ENCODE measurements at regions not wholly inside any gene's neighbourhood (a gene's known extent, or its start where the extent isn't known, plus 50 kb on each side); places are given as distances from the start of the nearest gene placed in this dataset.

DNA sequence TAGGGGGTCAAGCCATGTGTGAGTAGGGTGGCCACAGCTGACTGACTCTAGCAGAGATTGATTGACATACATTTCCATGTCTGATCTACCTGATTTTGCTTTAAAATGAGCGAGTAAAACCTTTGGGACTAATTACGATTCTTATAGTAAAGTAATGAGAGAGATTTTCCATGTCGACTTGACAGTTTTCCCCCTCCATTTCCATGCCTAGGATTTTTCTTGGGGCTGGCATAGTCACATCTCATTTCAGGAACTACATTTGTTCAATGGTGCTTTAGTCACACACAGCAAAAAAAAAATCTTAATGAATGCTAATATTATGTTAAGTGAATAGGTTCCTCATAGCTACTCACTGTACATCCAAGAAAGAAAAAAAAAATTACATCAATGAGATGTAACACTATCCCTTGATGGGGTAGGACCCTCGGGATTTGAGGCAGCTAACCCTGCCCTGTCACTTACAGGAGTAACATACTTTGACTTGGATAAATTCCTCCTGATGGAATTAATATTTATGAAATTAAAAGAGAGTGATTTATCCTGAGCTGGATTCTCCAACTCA, 690.9 kb downstream of the TDRD15 start:
- H3K27me3 Mint-ChIP-seq (ENCODE audit: low read depth in 2 of 2): no peaks in the 10 kb centered on the region
- no peaks in the 10 kb centered on the region for H3K27me3 ChIP-seq (ENCODE audit: control insufficient read depth, insufficient read depth, low read length)
- H3K9me3 Mint-ChIP-seq: peaks cover 7 to 9% of the 10 kb centered on the region in 2 donors
- H3K4me1 ChIP-seq (ENCODE audit: control insufficient read depth, insufficient read depth, low read length): no peaks in the 10 kb centered on the region
- DNase-seq (no peak), ATAC-seq (no peak)
- no peak overlapping the region for H3K27ac ChIP-seq (ENCODE audit: low read length)
- H3K4me3 ChIP-seq (ENCODE audit: low read length): no peak overlapping the region
- H3K36me3 ChIP-seq (ENCODE audit: control insufficient read depth, insufficient read depth, low read length): no peaks in the 10 kb centered on the region
- intact Hi-C loops (cut with micrococcal nuclease): no loop called here
- H3K27ac Mint-ChIP-seq: no peak overlapping the region
- H3K36me3 Mint-ChIP-seq: no peaks in the 10 kb centered on the region
- no peaks in the 10 kb centered on the region for H3K9me3 ChIP-seq (ENCODE audit: control insufficient read depth, insufficient read depth, low read length)
- no peaks in the 10 kb centered on the region for H3K4me1 Mint-ChIP-seq
- no peak overlapping the region for H3K4me3 Mint-ChIP-seq
- no CpG with 5 or more reads among the region's 4 CpGs for WGBS (ENCODE audit: insufficient coverage)
- TF ChIP-seq, protein P1, sequence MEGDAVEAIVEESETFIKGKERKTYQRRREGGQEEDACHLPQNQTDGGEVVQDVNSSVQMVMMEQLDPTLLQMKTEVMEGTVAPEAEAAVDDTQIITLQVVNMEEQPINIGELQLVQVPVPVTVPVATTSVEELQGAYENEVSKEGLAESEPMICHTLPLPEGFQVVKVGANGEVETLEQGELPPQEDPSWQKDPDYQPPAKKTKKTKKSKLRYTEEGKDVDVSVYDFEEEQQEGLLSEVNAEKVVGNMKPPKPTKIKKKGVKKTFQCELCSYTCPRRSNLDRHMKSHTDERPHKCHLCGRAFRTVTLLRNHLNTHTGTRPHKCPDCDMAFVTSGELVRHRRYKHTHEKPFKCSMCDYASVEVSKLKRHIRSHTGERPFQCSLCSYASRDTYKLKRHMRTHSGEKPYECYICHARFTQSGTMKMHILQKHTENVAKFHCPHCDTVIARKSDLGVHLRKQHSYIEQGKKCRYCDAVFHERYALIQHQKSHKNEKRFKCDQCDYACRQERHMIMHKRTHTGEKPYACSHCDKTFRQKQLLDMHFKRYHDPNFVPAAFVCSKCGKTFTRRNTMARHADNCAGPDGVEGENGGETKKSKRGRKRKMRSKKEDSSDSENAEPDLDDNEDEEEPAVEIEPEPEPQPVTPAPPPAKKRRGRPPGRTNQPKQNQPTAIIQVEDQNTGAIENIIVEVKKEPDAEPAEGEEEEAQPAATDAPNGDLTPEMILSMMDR (IDR thresholded peaks at IDR 0.05): no peak

DNA sequence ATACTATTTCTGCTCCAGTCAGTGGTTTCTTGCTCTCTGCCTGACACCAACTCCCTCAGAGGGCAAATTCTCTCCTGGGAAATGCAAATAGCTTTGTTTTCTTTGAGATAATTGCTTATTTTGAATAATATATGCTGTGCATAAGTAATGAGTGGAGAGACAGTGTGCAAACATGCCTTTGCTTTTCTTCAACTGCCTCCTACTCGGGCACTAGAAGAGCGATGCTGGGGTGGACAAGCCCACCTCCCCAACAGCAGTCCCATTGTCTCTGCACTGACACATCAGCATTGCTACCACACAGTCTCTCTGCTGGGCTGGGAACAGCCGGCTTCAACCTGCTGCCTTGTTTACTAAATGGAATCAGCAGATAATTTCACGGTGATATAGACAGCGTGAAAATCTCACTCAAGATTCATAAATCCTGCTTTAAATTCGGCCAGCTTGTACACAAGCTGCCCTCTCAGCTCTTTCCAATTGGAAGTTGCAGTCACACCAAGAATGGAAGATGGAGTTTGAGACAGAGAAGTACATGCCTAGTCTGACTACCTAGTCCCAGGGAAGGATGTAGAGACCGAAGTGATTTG, 694.5 kb downstream of the TDRD15 start:
- Histone ChIP-seq H3K27ac (ENCODE audit: low read length) (no peak overlapping the region), H3K36me3 (ENCODE audit: control insufficient read depth, insufficient read depth, low read length) (no peaks in the 10 kb centered on the region), H3K27me3 (ENCODE audit: control insufficient read depth, insufficient read depth, low read length) (no peaks in the 10 kb centered on the region), H3K9me3 (ENCODE audit: control insufficient read depth, insufficient read depth, low read length) (no peaks in the 10 kb centered on the region), H3K4me3 (ENCODE audit: low read length) (no peak overlapping the region), H3K4me1 (ENCODE audit: control insufficient read depth, insufficient read depth, low read length) (no peaks in the 10 kb centered on the region)
- no peak overlapping the region for H3K4me3 Mint-ChIP-seq
- no peaks in the 10 kb centered on the region for H3K27me3 Mint-ChIP-seq (ENCODE audit: low read depth in 2 of 2)
- no peak for DNase-seq
- intact Hi-C loops (cut with micrococcal nuclease): no loop called here
- H3K36me3 Mint-ChIP-seq: no peaks in the 10 kb centered on the region
- peaks cover 7 to 12% of the 10 kb centered on the region in 2 donors for H3K9me3 Mint-ChIP-seq
- no peak overlapping the region for H3K27ac Mint-ChIP-seq
- WGBS (ENCODE audit: insufficient coverage): 77% methylated on average over 7 of the region's 7 CpGs
- ATAC-seq: no peak
- no peaks in the 10 kb centered on the region for H3K4me1 Mint-ChIP-seq
- TF ChIP-seq, protein P1 (IDR thresholded peaks at IDR 0.05): no peak

DNA sequence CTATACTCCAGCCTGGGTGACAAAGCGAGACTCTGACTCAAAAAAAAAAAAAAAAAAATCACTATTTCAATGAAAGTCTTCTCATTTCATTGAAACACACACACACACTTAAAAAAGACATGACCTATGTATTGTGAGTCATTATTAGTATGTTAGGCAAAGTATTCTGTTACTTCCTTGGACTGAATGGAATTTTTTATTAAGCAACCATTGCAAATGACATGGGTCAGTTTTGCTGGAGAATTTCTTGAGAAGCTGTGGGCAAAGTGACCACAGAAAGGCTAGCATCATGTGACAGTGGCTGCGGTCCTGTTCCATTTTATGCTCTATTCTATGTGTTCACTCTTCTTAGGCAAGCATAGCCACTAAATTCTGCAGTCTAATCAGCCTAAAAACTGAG, 695.7 kb downstream of the TDRD15 start:
- H3K36me3 Mint-ChIP-seq: no peaks in the 10 kb centered on the region
- no peaks in the 10 kb centered on the region for H3K4me1 Mint-ChIP-seq
- Histone ChIP-seq H3K9me3 (ENCODE audit: control insufficient read depth, insufficient read depth, low read length) (no peaks in the 10 kb centered on the region), H3K36me3 (ENCODE audit: control insufficient read depth, insufficient read depth, low read length) (no peaks in the 10 kb centered on the region), H3K4me1 (ENCODE audit: control insufficient read depth, insufficient read depth, low read length) (no peaks in the 10 kb centered on the region), H3K4me3 (ENCODE audit: low read length) (no peak overlapping the region), H3K27me3 (ENCODE audit: control insufficient read depth, insufficient read depth, low read length) (no peaks in the 10 kb centered on the region), H3K27ac (ENCODE audit: low read length) (no peak overlapping the region)
- intact Hi-C loops (cut with micrococcal nuclease): no loop called here
- 91% methylated on average over 1 of the region's 2 CpGs for WGBS (ENCODE audit: insufficient coverage)
- no peak overlapping the region for H3K4me3 Mint-ChIP-seq
- TF ChIP-seq, protein P1 (IDR thresholded peaks at IDR 0.05): no peak
- DNase-seq (no peak), ATAC-seq (no peak)
- no peak overlapping the region for H3K27ac Mint-ChIP-seq
- H3K9me3 Mint-ChIP-seq: peaks cover 11 to 13% of the 10 kb centered on the region in 2 donors
- H3K27me3 Mint-ChIP-seq (ENCODE audit: low read depth in 2 of 2): no peaks in the 10 kb centered on the region

DNA sequence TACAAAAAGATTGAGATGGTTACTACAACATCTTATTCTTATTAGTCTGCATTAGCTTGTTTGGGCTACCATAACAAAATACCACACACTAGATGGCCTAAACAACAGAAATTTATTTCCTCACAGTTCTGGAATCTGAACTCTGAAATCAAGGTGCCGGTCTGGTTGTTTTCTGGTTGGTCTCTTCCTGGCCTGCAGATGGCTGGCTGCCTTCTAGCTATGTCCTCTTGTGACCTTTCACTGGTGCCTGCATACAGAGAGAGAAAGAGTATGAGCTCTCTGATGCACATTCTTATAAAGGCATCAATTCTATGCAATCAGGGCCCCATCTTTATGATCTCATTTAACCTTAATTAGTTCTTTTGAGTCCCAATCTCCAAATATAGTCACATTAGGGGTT, 696.5 kb downstream of the TDRD15 start:
- TF ChIP-seq, protein P1 (IDR thresholded peaks at IDR 0.05): no peak
- intact Hi-C loops (cut with micrococcal nuclease): no loop called here
- Histone ChIP-seq H3K9me3 (ENCODE audit: control insufficient read depth, insufficient read depth, low read length) (no peaks in the 10 kb centered on the region), H3K4me1 (ENCODE audit: control insufficient read depth, insufficient read depth, low read length) (no peaks in the 10 kb centered on the region), H3K4me3 (ENCODE audit: low read length) (no peak overlapping the region), H3K27me3 (ENCODE audit: control insufficient read depth, insufficient read depth, low read length) (no peaks in the 10 kb centered on the region), H3K27ac (ENCODE audit: low read length) (no peak overlapping the region), H3K36me3 (ENCODE audit: control insufficient read depth, insufficient read depth, low read length) (no peaks in the 10 kb centered on the region)
- Mint-ChIP-seq H3K27me3 (ENCODE audit: low read depth in 2 of 2) (no peaks in the 10 kb centered on the region), H3K27ac (no peak overlapping the region), H3K36me3 (no peaks in the 10 kb centered on the region), H3K4me3 (no peak overlapping the region), H3K4me1 (no peaks in the 10 kb centered on the region), H3K9me3 (peaks cover 13 to 16% of the 10 kb centered on the region in 2 donors)
- ATAC-seq: no peak
- no peak for DNase-seq
- 88% methylated on average over 1 of the region's 1 CpG for WGBS (ENCODE audit: insufficient coverage)
